Lung (tissue), 11 donors: ENCODE measurements at regions not wholly inside any gene's neighbourhood (a gene's known extent, or its start where the extent isn't known, plus 50 kb on each side); places are given as distances from the start of the nearest gene placed in this dataset.

Experiments
- ATAC-seq: fragments of 200-7000 bp; cut with Tn5 transposase; one replicate; pipeline ENCODE4 v1.9.1; 2020; ENCODE audit warnings: moderate number of reproducible peaks; ENCODE audit not compliant: insufficient read depth, low FRiP score
- DNase-seq, 3 donors: peaks; one replicate each; pipeline ENCODE4 v3.0.0-alpha.2; 2013 to 2017
- H3K27ac ChIP-seq, 2 donors: one replicate each; pipeline ENCODE4 v1.5.1; 2013; ENCODE audit warnings: mild to moderate bottlenecking in 2 of 2, moderate library complexity in 2 of 2, control low read depth in 1 of 2, inconsistent platforms in 1 of 2, low read depth in 1 of 2, low read length in 1 of 2
- H3K27me3 ChIP-seq, 3 donors: one replicate each; pipeline ENCODE4 v1.5.1; 2013; ENCODE audit warnings: low read length in 2 of 3; ENCODE audit not compliant: control insufficient read depth in 3 of 3, insufficient read depth in 3 of 3
- H3K36me3 ChIP-seq, 4 donors: one replicate each; pipeline ENCODE4 v1.5.1; 2013; ENCODE audit warnings: low read length in 4 of 4, mild to moderate bottlenecking in 1 of 4, moderate library complexity in 1 of 4; ENCODE audit not compliant: control insufficient read depth in 4 of 4, insufficient read depth in 4 of 4
- H3K4me1 ChIP-seq, 5 donors: one replicate each; pipeline ENCODE4 v1.5.1; 2013; ENCODE audit warnings: low read length in 5 of 5, mild to moderate bottlenecking in 2 of 5, moderate library complexity in 1 of 5; ENCODE audit not compliant: control insufficient read depth in 5 of 5, insufficient read depth in 5 of 5
- H3K4me3 ChIP-seq: one replicate; pipeline ENCODE4 v1.5.1; 2013; ENCODE audit warnings: mild to moderate bottlenecking, control low read depth, moderate library complexity
- H3K9ac ChIP-seq, 2 donors: one replicate each; pipeline ENCODE4 v1.5.1; 2013; ENCODE audit warnings: low read length in 2 of 2, control low read depth in 1 of 2; ENCODE audit not compliant: insufficient read depth in 1 of 2
- H3K9me3 ChIP-seq, 4 donors: one replicate each; pipeline ENCODE4 v1.5.1; 2013; ENCODE audit warnings: low read length in 3 of 4, mild to moderate bottlenecking in 1 of 4, moderate library complexity in 1 of 4; ENCODE audit not compliant: control insufficient read depth in 4 of 4, insufficient read depth in 3 of 4
- WGBS, 2 donors: extraction: QIAGEN DNeasy Blood & Tissue Kit; methylation state at CpG; one replicate each; pipeline ENCODE4 v1.1.7; 2013; 5-methylcytosine and 5-hydroxymethylcytosine counted together
- TF ChIP-seq, protein P1 (sequence below): IDR thresholded peaks from 2 replicates; pipeline ENCODE4 v1.5.1; 2012; ENCODE audit warnings: mild to moderate bottlenecking; ENCODE audit errors: control extremely low read depth, extremely low read depth
- donor health status: control.
- donor health status: control.
- donor health status: Bipolar disorder and iron deficiency.
- donor health status: healthy.
- donor health status: DM: yes; HTN: yes; CAD: no.

DNA sequence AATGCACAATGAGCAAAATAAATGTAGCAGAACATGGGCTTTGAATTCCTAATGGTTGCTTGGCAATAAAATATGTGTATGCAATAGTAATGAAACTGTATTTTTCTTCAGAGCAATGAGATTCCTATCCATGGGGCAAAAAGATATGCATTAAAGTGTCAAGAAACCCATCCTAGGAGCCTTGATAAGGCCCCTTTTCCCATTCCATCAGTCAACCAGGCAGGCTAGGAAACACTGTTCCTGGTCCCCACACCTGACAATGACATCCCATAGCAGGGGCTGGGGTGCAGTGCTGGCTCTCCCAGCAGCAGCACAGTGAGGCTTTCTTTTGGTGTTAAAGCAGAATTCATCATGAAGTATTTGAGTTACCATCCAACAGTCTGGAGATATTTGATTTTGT lies 113.3 kb upstream of the AGTR1 start:
- Histone ChIP-seq H3K27ac (no peak overlapping the region), H3K4me1 (no peaks in the 10 kb centered on the region), H3K9ac (no peak overlapping the region), H3K27me3 (no peaks in the 10 kb centered on the region), H3K9me3 (no peaks in the 10 kb centered on the region), H3K4me3 (no peak overlapping the region), H3K36me3 (no peaks in the 10 kb centered on the region)
- ATAC-seq (no peak), DNase-seq (no peak)
- TF ChIP-seq, protein P1, sequence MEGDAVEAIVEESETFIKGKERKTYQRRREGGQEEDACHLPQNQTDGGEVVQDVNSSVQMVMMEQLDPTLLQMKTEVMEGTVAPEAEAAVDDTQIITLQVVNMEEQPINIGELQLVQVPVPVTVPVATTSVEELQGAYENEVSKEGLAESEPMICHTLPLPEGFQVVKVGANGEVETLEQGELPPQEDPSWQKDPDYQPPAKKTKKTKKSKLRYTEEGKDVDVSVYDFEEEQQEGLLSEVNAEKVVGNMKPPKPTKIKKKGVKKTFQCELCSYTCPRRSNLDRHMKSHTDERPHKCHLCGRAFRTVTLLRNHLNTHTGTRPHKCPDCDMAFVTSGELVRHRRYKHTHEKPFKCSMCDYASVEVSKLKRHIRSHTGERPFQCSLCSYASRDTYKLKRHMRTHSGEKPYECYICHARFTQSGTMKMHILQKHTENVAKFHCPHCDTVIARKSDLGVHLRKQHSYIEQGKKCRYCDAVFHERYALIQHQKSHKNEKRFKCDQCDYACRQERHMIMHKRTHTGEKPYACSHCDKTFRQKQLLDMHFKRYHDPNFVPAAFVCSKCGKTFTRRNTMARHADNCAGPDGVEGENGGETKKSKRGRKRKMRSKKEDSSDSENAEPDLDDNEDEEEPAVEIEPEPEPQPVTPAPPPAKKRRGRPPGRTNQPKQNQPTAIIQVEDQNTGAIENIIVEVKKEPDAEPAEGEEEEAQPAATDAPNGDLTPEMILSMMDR, result no peak

GRCh38 chr3:148585671-148586379 lies 111.9 kb upstream of the AGTR1 start:
- H3K27me3 ChIP-seq, result no peaks in the 10 kb centered on the region
- H3K4me1 ChIP-seq, result no peaks in the 10 kb centered on the region
- no peak overlapping the region for H3K27ac ChIP-seq
- H3K4me3 ChIP-seq, result no peak overlapping the region
- DNase-seq (no peak), ATAC-seq (no peak)
- TF ChIP-seq, protein P1, result no peak
- no peaks in the 10 kb centered on the region for H3K9me3 ChIP-seq
- no peak overlapping the region for H3K9ac ChIP-seq
- no peaks in the 10 kb centered on the region for H3K36me3 ChIP-seq
- 77 to 81% methylated on average over 5 of the region's 5 CpGs for WGBS, 2 donors

GRCh38 chr3:148588291-148588690 lies 109.4 kb upstream of the AGTR1 start:
- TF ChIP-seq, protein P1, result no peak
- 91 to 93% methylated on average over 2 of the region's 2 CpGs for WGBS, 2 donors
- H3K27ac ChIP-seq, result no peak overlapping the region

GRCh38 chr3:148591525-148591924 lies 106.2 kb upstream of the AGTR1 start:
- Histone ChIP-seq H3K4me3 (no peak overlapping the region), H3K9me3 (no peaks in the 10 kb centered on the region), H3K27me3 (no peaks in the 10 kb centered on the region), H3K36me3 (no peaks in the 10 kb centered on the region), H3K27ac (no peak overlapping the region), H3K4me1 (no peaks in the 10 kb centered on the region), H3K9ac (no peak overlapping the region)
- DNase-seq (no peak), ATAC-seq (no peak)
- 88 to 93% methylated on average over 3 of the region's 3 CpGs for WGBS, 2 donors
- TF ChIP-seq, protein P1, result no peak

More at GRCh38 chr3:148588291-148588690, 109.4 kb upstream of the AGTR1 start:
- DNase-seq (no peak), ATAC-seq (no peak)
- no peaks in the 10 kb centered on the region for H3K36me3 ChIP-seq
- no peak overlapping the region for H3K9ac ChIP-seq
- no peak overlapping the region for H3K4me3 ChIP-seq
- H3K4me1 ChIP-seq, result no peaks in the 10 kb centered on the region
- no peaks in the 10 kb centered on the region for H3K27me3 ChIP-seq
- no peaks in the 10 kb centered on the region for H3K9me3 ChIP-seq
